ENCODE measurements at regions not wholly inside any gene's neighbourhood (a gene's known extent, or its start where the extent isn't known, plus 50 kb on each side); places are given as distances from the start of the nearest gene placed in this dataset.

DNA sequence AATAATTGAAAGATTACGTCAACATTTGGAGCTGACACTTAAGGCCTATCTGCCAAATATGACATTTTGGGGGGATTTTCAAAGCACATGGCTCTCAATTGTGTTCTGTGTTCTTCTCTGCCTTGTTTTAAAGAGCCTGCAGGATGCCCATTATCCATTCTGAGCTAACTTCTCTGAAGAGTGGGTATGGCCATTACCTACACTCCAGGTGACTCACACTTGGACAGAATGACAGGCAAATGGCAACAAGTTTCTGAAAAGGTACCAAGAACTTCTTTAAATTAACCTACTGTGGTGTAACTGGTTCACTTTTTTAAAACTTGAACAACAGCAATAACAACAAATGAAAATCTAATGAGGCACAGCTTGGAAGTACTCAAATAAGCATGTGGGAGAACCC, 834.9 kb upstream of the SLC39A10 start:
- no peaks in the 10 kb centered on the region for H3K27me3 ChIP-seq (replicated peaks; ENCODE audit: insufficient read depth, low read length)
- H3K9ac ChIP-seq (ENCODE audit: low read length) = no peak overlapping the region
- TF ChIP-seq EZH2 (optimal IDR thresholded peaks at IDR 0.05; ENCODE audit: low read depth, low read length) (no peak), EZH2phosphoT487 (IDR thresholded peaks at IDR 0.05; ENCODE audit: low read length) (no peak)
- TF ChIP-seq, protein P1, sequence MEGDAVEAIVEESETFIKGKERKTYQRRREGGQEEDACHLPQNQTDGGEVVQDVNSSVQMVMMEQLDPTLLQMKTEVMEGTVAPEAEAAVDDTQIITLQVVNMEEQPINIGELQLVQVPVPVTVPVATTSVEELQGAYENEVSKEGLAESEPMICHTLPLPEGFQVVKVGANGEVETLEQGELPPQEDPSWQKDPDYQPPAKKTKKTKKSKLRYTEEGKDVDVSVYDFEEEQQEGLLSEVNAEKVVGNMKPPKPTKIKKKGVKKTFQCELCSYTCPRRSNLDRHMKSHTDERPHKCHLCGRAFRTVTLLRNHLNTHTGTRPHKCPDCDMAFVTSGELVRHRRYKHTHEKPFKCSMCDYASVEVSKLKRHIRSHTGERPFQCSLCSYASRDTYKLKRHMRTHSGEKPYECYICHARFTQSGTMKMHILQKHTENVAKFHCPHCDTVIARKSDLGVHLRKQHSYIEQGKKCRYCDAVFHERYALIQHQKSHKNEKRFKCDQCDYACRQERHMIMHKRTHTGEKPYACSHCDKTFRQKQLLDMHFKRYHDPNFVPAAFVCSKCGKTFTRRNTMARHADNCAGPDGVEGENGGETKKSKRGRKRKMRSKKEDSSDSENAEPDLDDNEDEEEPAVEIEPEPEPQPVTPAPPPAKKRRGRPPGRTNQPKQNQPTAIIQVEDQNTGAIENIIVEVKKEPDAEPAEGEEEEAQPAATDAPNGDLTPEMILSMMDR (IDR thresholded peaks at IDR 0.05; ENCODE audit: low read length) = no peak
- H3K79me2 ChIP-seq (ENCODE audit: low read length) = no peaks in the 10 kb centered on the region
- no peaks in the 10 kb centered on the region for H4K20me1 ChIP-seq (ENCODE audit: insufficient read depth, low read length)
- H3K4me2 ChIP-seq (ENCODE audit: low read depth, low read length) = no peak overlapping the region
- no peak overlapping the region for H3K27ac ChIP-seq (ENCODE audit: low read length)
- DNase-seq = no peak
- H3K36me3 ChIP-seq (replicated peaks; ENCODE audit: insufficient read depth, low read length) = no peaks in the 10 kb centered on the region
- H3K4me3 ChIP-seq (ENCODE audit: low read length) = no peak overlapping the region
- H3K9me3 ChIP-seq (replicated peaks; ENCODE audit: insufficient read depth, low read length) = no peaks in the 10 kb centered on the region
- no peaks in the 10 kb centered on the region for H3K9me2 ChIP-seq (replicated peaks; ENCODE audit: insufficient read depth, low read length)
- H3F3A ChIP-seq (ENCODE audit: insufficient read depth, low read length) = no peaks in the 10 kb centered on the region
- no peak overlapping the region for H2AFZ ChIP-seq (ENCODE audit: low read length)
- H3K4me1 ChIP-seq (ENCODE audit: low read length) = no peaks in the 10 kb centered on the region

DNA sequence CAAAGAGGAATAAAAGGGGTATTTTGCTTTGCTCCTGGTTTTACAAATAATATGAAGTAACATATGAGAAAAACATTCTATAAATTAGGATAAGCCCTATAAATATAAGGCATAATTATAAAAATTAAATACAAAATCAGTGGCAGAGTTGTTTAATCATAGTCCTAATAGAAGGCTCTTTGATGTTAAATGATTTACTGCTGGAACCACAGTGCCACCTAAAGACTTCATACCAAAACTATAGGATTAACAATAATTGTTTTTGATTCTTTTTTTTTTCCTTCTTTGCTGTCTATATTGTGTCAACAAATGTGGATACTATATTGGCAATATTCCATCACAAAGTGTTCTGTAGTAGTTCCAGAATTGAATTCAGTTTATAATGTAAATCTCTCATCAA, 837.7 kb upstream of the SLC39A10 start:
- Histone ChIP-seq H3K27me3 (replicated peaks; ENCODE audit: insufficient read depth, low read length) (no peaks in the 10 kb centered on the region), H3K9ac (ENCODE audit: low read length) (no peak overlapping the region), H3F3A (ENCODE audit: insufficient read depth, low read length) (no peaks in the 10 kb centered on the region), H3K9me2 (replicated peaks; ENCODE audit: insufficient read depth, low read length) (no peaks in the 10 kb centered on the region), H3K4me1 (ENCODE audit: low read length) (no peaks in the 10 kb centered on the region), H2AFZ (ENCODE audit: low read length) (no peak overlapping the region), H3K27ac (ENCODE audit: low read length) (no peak overlapping the region), H4K20me1 (ENCODE audit: insufficient read depth, low read length) (no peaks in the 10 kb centered on the region), H3K9me3 (replicated peaks; ENCODE audit: insufficient read depth, low read length) (no peaks in the 10 kb centered on the region), H3K4me2 (ENCODE audit: low read depth, low read length) (no peak overlapping the region), H3K4me3 (ENCODE audit: low read length) (no peak overlapping the region), H3K79me2 (ENCODE audit: low read length) (no peaks in the 10 kb centered on the region), H3K36me3 (replicated peaks; ENCODE audit: insufficient read depth, low read length) (no peaks in the 10 kb centered on the region)
- TF ChIP-seq, protein P1 (IDR thresholded peaks at IDR 0.05; ENCODE audit: low read length) = peak; percentile 36
- TF ChIP-seq EZH2phosphoT487 (IDR thresholded peaks at IDR 0.05; ENCODE audit: low read length) = no peak
- peak; percentile 21 for DNase-seq

DNA sequence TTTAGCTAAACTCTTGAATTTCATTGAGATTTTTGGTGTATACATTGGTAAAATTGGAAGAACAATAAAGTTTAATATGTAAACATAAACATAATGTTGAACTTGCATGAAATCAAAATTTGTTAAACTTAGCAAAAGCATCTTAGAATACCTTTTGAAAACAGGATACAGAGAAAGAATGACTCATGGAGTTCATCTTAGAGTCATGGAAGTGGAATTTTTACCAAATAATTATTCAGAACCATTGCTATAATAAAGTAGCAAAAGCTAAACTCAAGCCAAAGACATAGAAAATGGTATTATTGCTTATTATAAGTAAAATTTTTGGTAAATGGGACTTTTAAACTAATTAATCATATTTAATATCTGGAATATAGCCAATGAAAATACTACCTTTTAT, 841.6 kb upstream of the SLC39A10 start:
- no peaks in the 10 kb centered on the region for H3K79me2 ChIP-seq (ENCODE audit: low read length)
- no peaks in the 10 kb centered on the region for H3K4me1 ChIP-seq (ENCODE audit: low read length)
- no peak for TF ChIP-seq EZH2 (optimal IDR thresholded peaks at IDR 0.05; ENCODE audit: low read depth, low read length)
- TF ChIP-seq, protein P1 (IDR thresholded peaks at IDR 0.05; ENCODE audit: low read length) = no peak
- no peak for TF ChIP-seq EZH2phosphoT487 (IDR thresholded peaks at IDR 0.05; ENCODE audit: low read length)
- no peak for DNase-seq
- H3K4me2 ChIP-seq (ENCODE audit: low read depth, low read length) = no peak overlapping the region
- no peaks in the 10 kb centered on the region for H3F3A ChIP-seq (ENCODE audit: insufficient read depth, low read length)
- H3K4me3 ChIP-seq (ENCODE audit: low read length) = no peak overlapping the region
- H3K27me3 ChIP-seq (replicated peaks; ENCODE audit: insufficient read depth, low read length) = no peaks in the 10 kb centered on the region
- no peaks in the 10 kb centered on the region for H3K9me3 ChIP-seq (replicated peaks; ENCODE audit: insufficient read depth, low read length)
- H4K20me1 ChIP-seq (ENCODE audit: insufficient read depth, low read length) = no peaks in the 10 kb centered on the region
- no peak overlapping the region for H3K27ac ChIP-seq (ENCODE audit: low read length)
- no peak overlapping the region for H2AFZ ChIP-seq (ENCODE audit: low read length)
- H3K36me3 ChIP-seq (replicated peaks; ENCODE audit: insufficient read depth, low read length) = no peaks in the 10 kb centered on the region
- no peaks in the 10 kb centered on the region for H3K9me2 ChIP-seq (replicated peaks; ENCODE audit: insufficient read depth, low read length)
- no peak overlapping the region for H3K9ac ChIP-seq (ENCODE audit: low read length)
